ENCODE measurements at regions not wholly inside any gene's neighbourhood (a gene's known extent, or its start where the extent isn't known, plus 50 kb on each side); places are given as distances from the start of the nearest gene placed in this dataset.
"Not testable (repeated sequence)": the region's sequence is repeated elsewhere in the genome, so short reads cannot be mapped to it uniquely, and the experiment has no call there.

GRCh38 chrX:93868289-93868965 is 194.4 kb downstream of the FAM133A start:
- DNase-seq: peak; percentile 80

GRCh38 chrX:93874554-93874953 is 200.5 kb downstream of the FAM133A start:
- peak; percentile 67 for DNase-seq

GRCh38 chrX:93875621-93876282 is 201.7 kb downstream of the FAM133A start:
- peak; percentile 4 for DNase-seq

GRCh38 chrX:93921041-93921440 is 247.0 kb downstream of the FAM133A start:
- not testable (repeated sequence) for DNase-seq

GRCh38 chrX:93932471-93933220 is 258.6 kb downstream of the FAM133A start:
- no peak for DNase-seq

- DNase-seq: no peak
Observed at GRCh38 chrX:93977641-93978040, 303.6 kb downstream of the FAM133A start.

- peak; percentile 50 for DNase-seq
Observed at GRCh38 chrX:93985344-93986307, 311.6 kb downstream of the FAM133A start.

Measured in OCI-M1 (cell line).